Choroid plexus epithelial cell (primary cell): ENCODE measurements at regions not wholly inside any gene's neighbourhood (a gene's known extent, or its start where the extent isn't known, plus 50 kb on each side); places are given as distances from the start of the nearest gene placed in this dataset.
"Not testable (repeated sequence)": the region's sequence is repeated elsewhere in the genome, so short reads cannot be mapped to it uniquely, and the experiment has no call there.

Experiments
- DNase-seq: peaks from one replicate; pipeline ENCODE4 v3.0.0-alpha.2; 2010; ENCODE audit warnings: low read depth
- H3K4me3 ChIP-seq: 2 replicates; pipeline ENCODE4 v1.5.1; 2011; ENCODE audit warnings: low read depth, mild to moderate bottlenecking, control low read depth, low read length, moderate library complexity
- TF ChIP-seq, protein P1 (sequence below): conservative IDR thresholded peaks from 2 replicates; pipeline ENCODE4 v1.5.1; 2011; ENCODE audit warnings: low read depth, mild to moderate bottlenecking, control low read depth, inconsistent platforms, low read length, moderate library complexity

DNA sequence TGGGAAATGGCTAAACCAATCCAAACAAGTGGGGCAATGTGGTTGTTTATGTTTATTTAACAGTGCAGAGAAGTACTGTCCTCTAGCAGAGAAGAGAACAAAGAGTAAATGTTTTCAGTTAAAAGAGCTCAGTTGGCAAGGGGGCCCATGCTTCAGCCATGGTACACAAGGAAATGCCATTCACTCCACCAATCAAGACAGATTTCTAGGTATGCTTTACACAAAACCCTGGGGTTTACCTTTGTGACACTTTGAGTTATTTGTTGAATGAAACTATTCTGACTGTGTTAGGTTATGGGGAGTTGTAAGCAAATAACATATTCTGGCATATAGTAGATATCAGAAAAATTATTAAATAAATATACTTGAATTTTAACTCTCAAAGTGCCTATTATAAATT, 228.5 kb upstream of the MME start:
- TF ChIP-seq, protein P1, sequence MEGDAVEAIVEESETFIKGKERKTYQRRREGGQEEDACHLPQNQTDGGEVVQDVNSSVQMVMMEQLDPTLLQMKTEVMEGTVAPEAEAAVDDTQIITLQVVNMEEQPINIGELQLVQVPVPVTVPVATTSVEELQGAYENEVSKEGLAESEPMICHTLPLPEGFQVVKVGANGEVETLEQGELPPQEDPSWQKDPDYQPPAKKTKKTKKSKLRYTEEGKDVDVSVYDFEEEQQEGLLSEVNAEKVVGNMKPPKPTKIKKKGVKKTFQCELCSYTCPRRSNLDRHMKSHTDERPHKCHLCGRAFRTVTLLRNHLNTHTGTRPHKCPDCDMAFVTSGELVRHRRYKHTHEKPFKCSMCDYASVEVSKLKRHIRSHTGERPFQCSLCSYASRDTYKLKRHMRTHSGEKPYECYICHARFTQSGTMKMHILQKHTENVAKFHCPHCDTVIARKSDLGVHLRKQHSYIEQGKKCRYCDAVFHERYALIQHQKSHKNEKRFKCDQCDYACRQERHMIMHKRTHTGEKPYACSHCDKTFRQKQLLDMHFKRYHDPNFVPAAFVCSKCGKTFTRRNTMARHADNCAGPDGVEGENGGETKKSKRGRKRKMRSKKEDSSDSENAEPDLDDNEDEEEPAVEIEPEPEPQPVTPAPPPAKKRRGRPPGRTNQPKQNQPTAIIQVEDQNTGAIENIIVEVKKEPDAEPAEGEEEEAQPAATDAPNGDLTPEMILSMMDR, result no peak
- DNase-seq, result no peak
- H3K4me3 ChIP-seq, result no peak overlapping the region

DNA sequence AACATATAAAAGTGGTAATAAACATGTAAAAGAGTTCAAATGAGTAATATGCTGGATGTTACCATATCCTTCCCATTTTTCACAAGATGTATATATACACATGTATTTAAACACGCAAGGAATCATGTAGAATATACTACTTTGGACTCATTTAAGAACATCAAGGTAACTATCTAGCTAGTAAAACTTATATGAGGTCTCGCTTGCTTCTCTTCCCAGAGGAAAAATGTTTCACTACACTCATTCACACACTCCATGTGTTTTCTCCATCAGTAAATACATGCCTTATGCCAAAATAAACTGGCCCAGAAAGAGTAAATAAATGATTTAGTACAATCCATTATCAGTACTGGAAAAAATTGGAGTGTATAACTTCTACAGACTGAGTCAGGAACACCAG, 229.2 kb upstream of the MME start:
- DNase-seq, result no peak
- TF ChIP-seq, protein P1, result no peak
- H3K4me3 ChIP-seq, result no peak overlapping the region

DNA sequence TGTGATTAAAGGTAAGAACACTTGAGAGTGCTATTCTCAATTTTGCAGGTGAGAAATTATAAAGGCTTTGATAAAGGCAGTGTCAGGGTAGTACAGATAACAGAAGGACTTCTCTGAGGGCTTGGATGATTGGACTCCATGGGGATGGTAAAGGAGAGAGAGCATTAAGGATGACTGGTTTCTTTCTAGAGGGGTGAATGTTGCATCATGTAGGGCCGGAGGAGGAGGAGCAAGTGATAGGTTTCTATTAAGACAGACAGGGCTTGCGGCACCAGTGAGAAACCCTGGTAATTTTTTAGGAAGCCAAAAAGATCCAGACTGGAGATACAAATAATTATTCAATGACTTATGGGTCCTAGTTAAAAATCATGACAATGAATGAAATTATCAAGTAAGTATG, 230.7 kb upstream of the MME start:
- no peak for DNase-seq
- H3K4me3 ChIP-seq, result no peak overlapping the region
- TF ChIP-seq, protein P1, result no peak

DNA sequence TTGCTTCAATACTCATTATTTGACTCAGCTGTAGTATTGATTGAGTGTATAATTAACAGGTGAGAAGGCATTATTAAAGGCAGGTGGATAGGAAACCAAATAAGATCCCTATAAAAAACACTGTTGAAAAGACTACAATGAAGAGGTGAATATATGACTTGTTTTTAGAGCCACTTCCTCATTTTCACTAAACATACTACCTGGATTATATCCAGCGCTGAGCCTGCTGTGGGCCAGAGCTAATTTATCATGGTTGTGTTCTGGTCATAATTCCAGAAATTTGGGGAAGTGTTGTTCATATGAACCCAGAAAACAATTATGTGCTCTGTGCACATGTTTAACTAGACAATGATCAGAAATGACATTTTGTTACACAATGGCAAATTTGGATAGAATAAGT, 235.3 kb upstream of the MME start:
- H3K4me3 ChIP-seq, result no peak overlapping the region
- DNase-seq, result no peak
- TF ChIP-seq, protein P1, result no peak

DNA sequence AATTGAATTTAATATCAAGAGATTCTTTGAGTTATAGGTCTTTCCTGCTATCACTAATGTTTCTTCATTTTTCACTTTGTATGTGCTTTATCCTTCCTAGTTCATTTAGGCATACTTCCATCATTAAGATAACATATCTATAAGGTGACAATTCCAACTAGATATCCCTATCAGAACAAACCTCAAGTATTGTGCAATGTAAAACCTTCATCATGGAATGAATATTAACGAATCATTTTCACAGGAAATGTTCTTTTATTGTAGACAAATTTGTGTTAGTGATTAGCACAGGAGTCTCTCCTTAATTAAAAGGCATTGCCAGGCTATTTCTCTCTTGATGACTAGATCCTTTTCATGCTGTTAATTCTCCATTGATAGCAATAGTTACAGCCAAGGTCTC, 236.5 kb upstream of the MME start:
- TF ChIP-seq, protein P1, result no peak
- DNase-seq, result no peak
- H3K4me3 ChIP-seq, result no peak overlapping the region

DNA sequence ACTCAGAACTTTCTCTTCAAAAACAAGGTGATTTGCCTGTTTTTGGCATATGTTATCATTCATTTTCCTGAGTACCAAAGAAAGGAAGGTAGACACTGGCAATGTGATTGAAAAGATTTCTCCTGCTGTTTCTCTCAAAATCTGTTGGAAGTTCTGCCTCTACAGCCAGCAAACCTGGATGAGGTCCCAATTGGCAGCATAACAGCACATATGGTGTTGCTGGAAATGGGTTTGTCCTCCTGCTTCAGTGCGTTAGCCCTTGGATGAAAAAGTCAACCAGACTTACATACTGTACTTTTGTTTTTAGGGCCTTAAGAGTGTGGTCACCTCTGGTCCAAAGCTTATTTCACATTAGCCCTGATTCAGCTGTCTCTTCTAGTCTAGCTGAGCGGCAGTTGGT, 237.6 kb upstream of the MME start:
- DNase-seq, result no peak
- TF ChIP-seq, protein P1, result no peak
- no peak overlapping the region for H3K4me3 ChIP-seq

DNA sequence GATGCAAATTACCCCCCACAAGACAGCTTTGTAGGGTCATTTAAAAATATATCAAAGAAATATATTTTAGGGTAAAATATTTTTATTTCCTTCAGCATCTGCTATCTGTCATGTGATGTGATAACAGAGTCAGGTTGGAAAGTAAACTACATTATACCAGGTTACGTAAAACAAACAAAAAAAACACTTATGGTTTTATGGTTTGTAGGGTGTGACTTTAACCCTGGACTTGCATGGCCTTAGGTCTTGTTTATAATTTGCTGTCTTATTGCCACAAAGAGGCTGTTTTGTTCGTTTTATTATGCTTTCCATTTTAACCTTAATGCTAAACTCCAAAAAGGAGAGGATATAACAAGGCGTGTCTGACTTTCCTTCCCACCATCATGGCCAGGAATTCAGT, 244.5 kb upstream of the MME start:
- H3K4me3 ChIP-seq, result no peak overlapping the region
- TF ChIP-seq, protein P1, result no peak
- no peak for DNase-seq

DNA sequence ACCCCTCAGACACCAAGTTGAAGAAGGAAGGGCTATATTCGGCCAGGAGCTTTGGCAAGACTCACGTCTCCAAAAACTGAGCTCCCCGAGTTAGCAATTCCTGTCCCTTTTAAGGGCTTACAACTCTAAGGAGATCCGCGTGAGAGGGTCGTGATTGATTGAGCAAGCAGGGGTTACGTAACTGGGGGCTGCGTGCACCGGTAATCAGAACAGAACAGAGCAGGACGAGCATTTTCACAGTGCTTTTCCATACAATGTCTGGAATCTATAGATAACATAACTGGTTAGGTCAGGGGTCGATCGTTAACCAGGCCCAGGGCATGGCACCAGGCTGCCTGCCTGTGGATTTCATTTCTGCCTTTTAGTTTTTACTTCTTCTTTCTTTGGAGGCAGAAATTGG, 245.3 kb upstream of the MME start:
- H3K4me3 ChIP-seq, DNase-seq: not testable (repeated sequence)
